ENCODE measurements at regions not wholly inside any gene's neighbourhood (a gene's known extent, or its start where the extent isn't known, plus 50 kb on each side); places are given as distances from the start of the nearest gene placed in this dataset.

DNA sequence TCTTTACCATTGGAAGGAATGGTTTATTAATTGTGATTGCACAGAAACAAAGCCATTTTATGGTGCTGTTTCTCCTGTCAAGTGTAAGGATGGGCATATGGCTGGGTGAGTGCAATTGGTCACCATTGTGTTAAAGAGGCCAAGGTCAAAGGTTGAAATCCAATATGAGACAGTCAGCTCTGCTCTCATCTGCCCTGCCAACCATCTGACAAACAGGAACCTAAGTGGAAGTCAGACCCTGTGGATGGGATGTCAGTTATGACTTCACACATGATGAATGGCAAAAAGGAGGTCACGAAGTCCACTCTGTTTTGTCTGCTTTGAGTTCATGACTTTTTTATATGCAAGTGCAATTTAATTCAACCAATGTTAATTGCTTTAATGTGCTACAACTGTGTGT lies 172.7 kb upstream of the TMEM229A start:
- Histone ChIP-seq H3K4me1 (ENCODE audit: insufficient read depth) (no peaks in the 10 kb centered on the region), H3K9me3 (no peaks in the 10 kb centered on the region), H3K27me3 (no peaks in the 10 kb centered on the region), H3K4me3 (no peak overlapping the region), H3K36me3 (no peaks in the 10 kb centered on the region), H3K27ac (no peak overlapping the region)
- 82 to 85% (median 83%) methylated on average over 1 of the region's 1 CpG for WGBS, 3 donors
- TF ChIP-seq, protein P1, sequence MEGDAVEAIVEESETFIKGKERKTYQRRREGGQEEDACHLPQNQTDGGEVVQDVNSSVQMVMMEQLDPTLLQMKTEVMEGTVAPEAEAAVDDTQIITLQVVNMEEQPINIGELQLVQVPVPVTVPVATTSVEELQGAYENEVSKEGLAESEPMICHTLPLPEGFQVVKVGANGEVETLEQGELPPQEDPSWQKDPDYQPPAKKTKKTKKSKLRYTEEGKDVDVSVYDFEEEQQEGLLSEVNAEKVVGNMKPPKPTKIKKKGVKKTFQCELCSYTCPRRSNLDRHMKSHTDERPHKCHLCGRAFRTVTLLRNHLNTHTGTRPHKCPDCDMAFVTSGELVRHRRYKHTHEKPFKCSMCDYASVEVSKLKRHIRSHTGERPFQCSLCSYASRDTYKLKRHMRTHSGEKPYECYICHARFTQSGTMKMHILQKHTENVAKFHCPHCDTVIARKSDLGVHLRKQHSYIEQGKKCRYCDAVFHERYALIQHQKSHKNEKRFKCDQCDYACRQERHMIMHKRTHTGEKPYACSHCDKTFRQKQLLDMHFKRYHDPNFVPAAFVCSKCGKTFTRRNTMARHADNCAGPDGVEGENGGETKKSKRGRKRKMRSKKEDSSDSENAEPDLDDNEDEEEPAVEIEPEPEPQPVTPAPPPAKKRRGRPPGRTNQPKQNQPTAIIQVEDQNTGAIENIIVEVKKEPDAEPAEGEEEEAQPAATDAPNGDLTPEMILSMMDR (IDR thresholded peaks at IDR 0.05): no peak
- TF ChIP-seq POLR2A (IDR thresholded peaks at IDR 0.05) (no peak), EP300 (IDR thresholded peaks at IDR 0.05) (no peak)
- intact Hi-C loops (cut with DNase I): no loop called here
- no peak for DNase-seq

DNA sequence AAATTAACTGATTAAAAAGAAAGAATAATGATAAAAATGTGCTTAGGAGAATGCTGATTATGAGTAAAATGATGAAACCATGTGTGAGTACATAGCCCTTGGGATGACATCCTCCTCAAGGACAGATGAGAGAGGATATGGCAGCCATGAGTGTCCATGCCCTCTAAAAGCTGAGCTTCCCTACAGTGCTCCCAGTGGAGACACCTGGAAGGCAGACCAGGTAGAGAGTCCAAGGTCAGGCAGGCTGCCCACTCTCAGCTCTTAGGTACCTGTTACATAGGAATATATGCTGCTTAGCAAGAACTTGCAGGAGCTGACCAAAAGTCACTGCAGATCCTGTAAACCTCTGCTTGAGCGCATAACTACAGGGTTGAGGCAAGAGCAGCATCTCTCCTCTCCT lies 169.7 kb upstream of the TMEM229A start:
- peaks cover 2% of the 10 kb centered on the region for H3K27me3 ChIP-seq
- DNase-seq: no peak
- no peaks in the 10 kb centered on the region for H3K4me1 ChIP-seq (ENCODE audit: insufficient read depth)
- H3K9me3 ChIP-seq: no peaks in the 10 kb centered on the region
- intact Hi-C loops (cut with DNase I): no loop called here
- no peak overlapping the region for H3K4me3 ChIP-seq
- H3K36me3 ChIP-seq: no peaks in the 10 kb centered on the region
- TF ChIP-seq POLR2A (IDR thresholded peaks at IDR 0.05): no peak
- no peak for TF ChIP-seq EP300 (IDR thresholded peaks at IDR 0.05)
- TF ChIP-seq, protein P1 (IDR thresholded peaks at IDR 0.05): no peak
- no peak overlapping the region for H3K27ac ChIP-seq
- 92 to 100% (median 98%) methylated on average over 1 of the region's 1 CpG for WGBS, 3 donors

DNA sequence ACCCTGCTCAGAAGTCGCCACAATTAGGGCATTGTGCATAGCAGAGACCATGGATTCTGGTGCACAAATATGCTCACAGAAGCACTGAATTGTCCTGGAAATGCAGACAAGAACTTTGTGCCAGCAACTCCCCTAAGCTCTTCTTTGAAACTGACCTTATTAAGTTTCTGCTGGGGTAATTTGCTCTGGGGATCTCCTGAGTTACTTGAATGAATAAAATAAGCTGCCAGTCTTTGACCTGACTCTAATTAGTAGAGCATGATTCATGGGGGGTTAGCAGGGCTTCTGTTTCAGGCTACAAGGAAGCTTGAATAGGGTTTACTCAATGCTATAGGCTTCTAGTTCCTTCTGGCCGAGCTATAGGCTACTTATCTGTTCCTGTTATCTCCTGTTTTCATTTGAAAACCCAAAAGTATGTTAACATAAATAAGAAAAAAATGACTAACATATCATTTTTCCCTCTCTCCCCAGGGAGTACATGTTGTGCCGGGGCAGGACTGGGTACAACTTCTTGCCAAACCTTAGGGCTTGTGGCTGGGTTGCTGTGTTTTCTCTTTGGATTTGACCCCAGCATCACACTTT lies 169.0 kb upstream of the TMEM229A start:
- TF ChIP-seq, protein P1 (IDR thresholded peaks at IDR 0.05): no peak
- TF ChIP-seq EP300 (IDR thresholded peaks at IDR 0.05) (no peak), POLR2A (IDR thresholded peaks at IDR 0.05) (no peak)

DNA sequence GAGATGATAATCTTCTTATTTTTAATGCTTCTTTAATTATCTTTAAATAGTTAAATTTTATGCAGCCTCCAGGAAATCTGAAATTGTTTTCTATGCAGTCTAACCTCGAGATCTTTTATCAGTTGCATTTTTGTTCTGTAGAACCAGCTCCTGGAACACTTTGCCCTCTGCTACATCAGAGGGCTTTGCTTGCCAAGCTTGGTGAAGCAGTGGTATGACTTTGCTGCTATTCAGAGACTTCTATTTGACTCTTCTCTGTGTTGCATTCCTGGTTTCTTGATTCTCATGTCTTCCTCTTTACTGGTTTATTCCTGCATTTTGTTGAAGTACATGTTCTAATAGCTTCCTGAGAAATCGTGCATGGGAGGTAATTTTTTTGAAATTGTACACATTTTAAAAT lies 163.7 kb upstream of the TMEM229A start:
- H3K9me3 ChIP-seq: no peaks in the 10 kb centered on the region
- no peaks in the 10 kb centered on the region for H3K36me3 ChIP-seq
- no peak overlapping the region for H3K27ac ChIP-seq
- no peak for TF ChIP-seq POLR2A (IDR thresholded peaks at IDR 0.05)
- TF ChIP-seq, protein P1 (IDR thresholded peaks at IDR 0.05): no peak
- TF ChIP-seq EP300 (IDR thresholded peaks at IDR 0.05): no peak
- no peak for DNase-seq
- WGBS, 3 donors: 2 to 11% (median 3%) methylated on average over 2 of the region's 2 CpGs
- intact Hi-C loops (cut with DNase I): no loop called here
- H3K4me3 ChIP-seq: no peak overlapping the region
- H3K27me3 ChIP-seq: peaks cover 4% of the 10 kb centered on the region
- no peaks in the 10 kb centered on the region for H3K4me1 ChIP-seq (ENCODE audit: insufficient read depth)

More for the DNA sequence above, 169.0 kb upstream of the TMEM229A start:
- no peak overlapping the region for H3K27ac ChIP-seq
- DNase-seq: no peak
- peaks cover 4% of the 10 kb centered on the region for H3K27me3 ChIP-seq
- no peaks in the 10 kb centered on the region for H3K4me1 ChIP-seq (ENCODE audit: insufficient read depth)
- H3K4me3 ChIP-seq: no peak overlapping the region
- 39 to 47% (median 43%) methylated on average over 3 of the region's 3 CpGs for WGBS, 3 donors
- no peaks in the 10 kb centered on the region for H3K36me3 ChIP-seq
- H3K9me3 ChIP-seq: no peaks in the 10 kb centered on the region
- intact Hi-C loops (cut with DNase I): loop anchor here in 1 of 4 donors (2.0 kb wide), 1 partner anchor 31 kb away; no protein-coding TSS in a partner anchor

Data from ovary (tissue), 7 donors.